ENCODE measurements at regions not wholly inside any gene's neighbourhood (a gene's known extent, or its start where the extent isn't known, plus 50 kb on each side); places are given as distances from the start of the nearest gene placed in this dataset.
A peak's percentile ranks its signal among the peaks of the same experiment; 100 is the strongest.

GRCh38 chr10:118817328-118818068, 62.7 kb upstream of the CACUL1 start:
- TF ChIP-seq POLR2A (IDR thresholded peaks at IDR 0.05): no peak
- TF ChIP-seq CTCF (IDR thresholded peaks at IDR 0.05): no peak
- Histone ChIP-seq H3K4me1 (no peaks in the 10 kb centered on the region), H3K4me3 (no peak overlapping the region), H3K27me3 (no peaks in the 10 kb centered on the region), H3K36me3 (ENCODE audit: low read depth, missing control alignments) (no peaks in the 10 kb centered on the region), H3K27ac (no peak overlapping the region), H3K9me3 (no peaks in the 10 kb centered on the region)
- intact Hi-C loops (cut with DNase I; ENCODE audit: low total_unique reads): no loop called here
- 89 to 91% methylated on average over 18 of the region's 18 CpGs for WGBS, 2 donors
- no peak for DNase-seq

GRCh38 chr10:118818621-118819221, 64.0 kb upstream of the CACUL1 start:
- H3K36me3 ChIP-seq (ENCODE audit: low read depth, missing control alignments): no peaks in the 10 kb centered on the region
- 71 to 77% methylated on average over 8 to 15 of the region's 17 CpGs for WGBS, 2 donors
- no peak overlapping the region for H3K27ac ChIP-seq
- H3K27me3 ChIP-seq: no peaks in the 10 kb centered on the region
- intact Hi-C loops (cut with DNase I; ENCODE audit: low total_unique reads): no loop called here
- no peak for TF ChIP-seq CTCF (IDR thresholded peaks at IDR 0.05)
- no peak for TF ChIP-seq POLR2A (IDR thresholded peaks at IDR 0.05)
- H3K4me1 ChIP-seq: no peaks in the 10 kb centered on the region
- no peak overlapping the region for H3K4me3 ChIP-seq
- no peaks in the 10 kb centered on the region for H3K9me3 ChIP-seq
- DNase-seq: peak; percentile 21

- no peaks in the 10 kb centered on the region for H3K9me3 ChIP-seq
- WGBS, 2 donors: 88 to 89% methylated on average over 15 to 16 of the region's 16 CpGs
- no peaks in the 10 kb centered on the region for H3K27me3 ChIP-seq
- no peak overlapping the region for H3K27ac ChIP-seq
- no peaks in the 10 kb centered on the region for H3K36me3 ChIP-seq (ENCODE audit: low read depth, missing control alignments)
- DNase-seq: no peak
- no peaks in the 10 kb centered on the region for H3K4me1 ChIP-seq
- intact Hi-C loops (cut with DNase I; ENCODE audit: low total_unique reads): no loop called here
- TF ChIP-seq POLR2A (IDR thresholded peaks at IDR 0.05) (no peak), CTCF (IDR thresholded peaks at IDR 0.05) (no peak)
- H3K4me3 ChIP-seq: no peak overlapping the region
Observed at GRCh38 chr10:118820326-118821116, 65.8 kb upstream of the CACUL1 start.

- WGBS, 2 donors: 85 to 94% methylated on average over 4 of the region's 4 CpGs
- no peaks in the 10 kb centered on the region for H3K27me3 ChIP-seq
- no peaks in the 10 kb centered on the region for H3K36me3 ChIP-seq (ENCODE audit: low read depth, missing control alignments)
- no peaks in the 10 kb centered on the region for H3K9me3 ChIP-seq
- no peaks in the 10 kb centered on the region for H3K4me1 ChIP-seq
- no peak for TF ChIP-seq CTCF (IDR thresholded peaks at IDR 0.05)
- TF ChIP-seq POLR2A (IDR thresholded peaks at IDR 0.05): no peak
- DNase-seq: no peak
- no peak overlapping the region for H3K4me3 ChIP-seq
- H3K27ac ChIP-seq: no peak overlapping the region
- intact Hi-C loops (cut with DNase I; ENCODE audit: low total_unique reads): no loop called here
Observed at GRCh38 chr10:118823256-118823907, 68.6 kb upstream of the CACUL1 start.

Data from testis (tissue), 2 donors.